ENCODE measurements at regions not wholly inside any gene's neighbourhood (a gene's known extent, or its start where the extent isn't known, plus 50 kb on each side); places are given as distances from the start of the nearest gene placed in this dataset.
"Not testable (repeated sequence)": the region's sequence is repeated elsewhere in the genome, so short reads cannot be mapped to it uniquely, and the experiment has no call there.

GRCh38 chr1:196007763-196008162, 600.5 kb downstream of the KCNT2 start:
- no peak for DNase-seq (ENCODE audit: extremely low read depth, low read depth, low spot score)

GRCh38 chr1:196005426-196005825, 602.8 kb downstream of the KCNT2 start:
- no peak for DNase-seq (ENCODE audit: extremely low read depth, low read depth, low spot score)

GRCh38 chr1:196004388-196004787, 603.9 kb downstream of the KCNT2 start:
- not testable (repeated sequence) for DNase-seq (ENCODE audit: extremely low read depth, low read depth, low spot score)

GRCh38 chr1:196002906-196003305, 605.3 kb downstream of the KCNT2 start:
- no peak for DNase-seq (ENCODE audit: extremely low read depth, low read depth, low spot score)

- DNase-seq (ENCODE audit: extremely low read depth, low read depth, low spot score), result not testable (repeated sequence)
Measured at GRCh38 chr1:196002296-196002695, 605.9 kb downstream of the KCNT2 start.

GRCh38 chr1:196001188-196001587, 607.1 kb downstream of the KCNT2 start:
- DNase-seq (ENCODE audit: extremely low read depth, low read depth, low spot score), result no peak

- no peak for DNase-seq (ENCODE audit: extremely low read depth, low read depth, low spot score)
Measured at GRCh38 chr1:195999022-195999421, 609.2 kb downstream of the KCNT2 start.

GRCh38 chr1:195981448-195982139, 626.6 kb downstream of the KCNT2 start:
- DNase-seq (ENCODE audit: extremely low read depth, low read depth, low spot score), result no peak

GRCh38 chr1:195979646-195980045, 628.6 kb downstream of the KCNT2 start:
- no peak for DNase-seq (ENCODE audit: extremely low read depth, low read depth, low spot score)

- no peak for DNase-seq (ENCODE audit: extremely low read depth, low read depth, low spot score)
Measured at GRCh38 chr1:195973311-195973904, 634.8 kb downstream of the KCNT2 start.

GRCh38 chr1:195971589-195971988, 636.7 kb downstream of the KCNT2 start:
- no peak for DNase-seq (ENCODE audit: extremely low read depth, low read depth, low spot score)

GRCh38 chr1:195970209-195970608, 638.0 kb downstream of the KCNT2 start:
- DNase-seq (ENCODE audit: extremely low read depth, low read depth, low spot score), result no peak

- DNase-seq (ENCODE audit: extremely low read depth, low read depth, low spot score), result no peak
Measured at GRCh38 chr1:195965475-195965874, 642.8 kb downstream of the KCNT2 start.

- no peak for DNase-seq (ENCODE audit: extremely low read depth, low read depth, low spot score)
Measured at GRCh38 chr1:195965036-195965435, 643.2 kb downstream of the KCNT2 start.

GRCh38 chr1:195964516-195964915, 643.7 kb downstream of the KCNT2 start:
- DNase-seq (ENCODE audit: extremely low read depth, low read depth, low spot score), result no peak

GRCh38 chr1:195962051-195962450, 646.2 kb downstream of the KCNT2 start:
- DNase-seq (ENCODE audit: extremely low read depth, low read depth, low spot score), result no peak

- no peak for DNase-seq (ENCODE audit: extremely low read depth, low read depth, low spot score)
Measured at GRCh38 chr1:195960580-195960979, 647.7 kb downstream of the KCNT2 start.

- no peak for DNase-seq (ENCODE audit: extremely low read depth, low read depth, low spot score)
Measured at GRCh38 chr1:195958131-195958530, 650.1 kb downstream of the KCNT2 start.

- DNase-seq (ENCODE audit: extremely low read depth, low read depth, low spot score), result no peak
Measured at GRCh38 chr1:195956845-195957244, 651.4 kb downstream of the KCNT2 start.

- DNase-seq (ENCODE audit: extremely low read depth, low read depth, low spot score), result no peak
Measured at GRCh38 chr1:195954848-195955247, 653.4 kb downstream of the KCNT2 start.

GRCh38 chr1:195951313-195951712, 656.9 kb downstream of the KCNT2 start:
- DNase-seq (ENCODE audit: extremely low read depth, low read depth, low spot score), result no peak

- no peak for DNase-seq (ENCODE audit: extremely low read depth, low read depth, low spot score)
Measured at GRCh38 chr1:195948123-195948895, 659.9 kb downstream of the KCNT2 start.

Measured in glomerular endothelial cell (primary cell).